Endodermal cell (in vitro differentiated cells): ENCODE measurements at regions not wholly inside any gene's neighbourhood (a gene's known extent, or its start where the extent isn't known, plus 50 kb on each side); places are given as distances from the start of the nearest gene placed in this dataset.

Experiments used
- DNase-seq: peaks from one replicate; pipeline ENCODE4 v3.0.0-alpha.2; 2017
- H3K27ac ChIP-seq: 2 replicates; pipeline ENCODE4 v1.5.1; 2013; ENCODE audit warnings: mild to moderate bottlenecking, low read depth, low read length, moderate library complexity
- H3K27me3 ChIP-seq: 2 replicates; pipeline ENCODE4 v1.6.1; 2013; ENCODE audit warnings: mild to moderate bottlenecking, low read length, moderate library complexity; ENCODE audit not compliant: insufficient read depth, control insufficient read depth, poor library complexity, severe bottlenecking
- H3K36me3 ChIP-seq: 2 replicates; pipeline ENCODE4 v1.7.0; 2013; ENCODE audit warnings: mild to moderate bottlenecking, low read length, moderate library complexity; ENCODE audit not compliant: control insufficient read depth, insufficient read depth
- H3K4me1 ChIP-seq: one replicate; pipeline ENCODE4 v1.7.0; 2013; ENCODE audit warnings: low read length; ENCODE audit not compliant: control insufficient read depth, insufficient read depth
- H3K4me3 ChIP-seq: 2 replicates; pipeline ENCODE4 v1.5.1; 2013; ENCODE audit warnings: mild to moderate bottlenecking, low read length, moderate library complexity
- H3K9ac ChIP-seq: 2 replicates; pipeline ENCODE4 v1.6.1; 2013; ENCODE audit warnings: mild to moderate bottlenecking, low read length, moderate library complexity; ENCODE audit not compliant: poor library complexity, severe bottlenecking; ENCODE audit errors: extremely low read depth
- H3K9me3 ChIP-seq: 2 replicates; pipeline ENCODE4 v1.6.1; 2013; ENCODE audit warnings: mild to moderate bottlenecking, low read length, moderate library complexity; ENCODE audit not compliant: control insufficient read depth
- H3K27ac Mint-ChIP-seq: 2 replicates; pipeline ENCODE4 v1.8.0; 2020; ENCODE audit warnings: mixed read lengths
- H3K27me3 Mint-ChIP-seq: 2 replicates; pipeline ENCODE4 v1.8.0; 2021; ENCODE audit warnings: mild to moderate bottlenecking, mixed read lengths; ENCODE audit not compliant: insufficient read depth
- H3K36me3 Mint-ChIP-seq: 2 replicates; pipeline ENCODE4 v1.8.0; 2020; ENCODE audit warnings: low read depth, mixed read lengths
- H3K4me1 Mint-ChIP-seq: 2 replicates; pipeline ENCODE4 v1.8.0; 2020; ENCODE audit warnings: mixed read lengths
- H3K4me3 Mint-ChIP-seq: 2 replicates; pipeline ENCODE4 v1.8.0; 2020; ENCODE audit warnings: mild to moderate bottlenecking, moderate library complexity, mixed read lengths
- H3K9me3 Mint-ChIP-seq: 2 replicates; pipeline ENCODE4 v1.8.0; 2020; ENCODE audit warnings: mild to moderate bottlenecking, mixed read lengths
- WGBS, 2 experiments: methylation state at CpG; one replicate each; pipeline versions ENCODE4 v1.1.5 to v1.1.7; 2013; ENCODE audit warnings: missing lambda C conversion rate in 2 of 2, mixed read lengths in 1 of 2; ENCODE audit not compliant: insufficient coverage in 1 of 2, insufficient read length in 1 of 2; 5-methylcytosine and 5-hydroxymethylcytosine counted together
- TF ChIP-seq, protein P1 (sequence below): fragments of 200-600 bp; sonication (generic); conservative IDR thresholded peaks from 2 replicates; pipeline ENCODE4 v1.5.0; 2021; ENCODE audit warnings: antibody characterized with exemption, mild to moderate bottlenecking

DNA sequence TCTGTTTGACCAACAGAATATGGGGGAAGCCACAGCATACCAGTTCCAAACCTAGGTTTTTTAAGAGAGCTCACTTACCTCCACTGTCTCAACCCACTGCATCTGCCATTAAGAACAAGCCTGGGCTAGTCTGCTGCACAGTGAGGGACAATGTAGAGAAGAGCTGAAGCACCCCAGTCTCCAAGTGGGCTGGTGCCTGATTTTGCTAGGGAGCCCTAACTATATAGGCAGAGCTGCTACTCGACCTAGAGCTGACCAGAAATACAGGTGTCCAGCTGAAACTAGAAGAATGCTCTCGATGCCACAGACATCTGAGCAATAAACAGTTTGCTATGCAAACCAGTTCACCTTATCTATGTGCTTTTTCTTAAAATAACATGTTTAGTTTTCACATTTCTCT lies 106.9 kb upstream of the BET1 start:
- Mint-ChIP-seq H3K9me3 (no peaks in the 10 kb centered on the region), H3K4me1 (no peaks in the 10 kb centered on the region), H3K27me3 (no peaks in the 10 kb centered on the region), H3K4me3 (no peak overlapping the region), H3K27ac (no peak overlapping the region), H3K36me3 (no peaks in the 10 kb centered on the region)
- H3K27ac ChIP-seq, result no peak overlapping the region
- 90% methylated on average over 1 to 2 of the region's 2 CpGs for WGBS, 2 experiments
- no peak overlapping the region for H3K4me3 ChIP-seq
- H3K9me3 ChIP-seq, result no peaks in the 10 kb centered on the region
- H3K4me1 ChIP-seq, result no peaks in the 10 kb centered on the region
- TF ChIP-seq, protein P1, sequence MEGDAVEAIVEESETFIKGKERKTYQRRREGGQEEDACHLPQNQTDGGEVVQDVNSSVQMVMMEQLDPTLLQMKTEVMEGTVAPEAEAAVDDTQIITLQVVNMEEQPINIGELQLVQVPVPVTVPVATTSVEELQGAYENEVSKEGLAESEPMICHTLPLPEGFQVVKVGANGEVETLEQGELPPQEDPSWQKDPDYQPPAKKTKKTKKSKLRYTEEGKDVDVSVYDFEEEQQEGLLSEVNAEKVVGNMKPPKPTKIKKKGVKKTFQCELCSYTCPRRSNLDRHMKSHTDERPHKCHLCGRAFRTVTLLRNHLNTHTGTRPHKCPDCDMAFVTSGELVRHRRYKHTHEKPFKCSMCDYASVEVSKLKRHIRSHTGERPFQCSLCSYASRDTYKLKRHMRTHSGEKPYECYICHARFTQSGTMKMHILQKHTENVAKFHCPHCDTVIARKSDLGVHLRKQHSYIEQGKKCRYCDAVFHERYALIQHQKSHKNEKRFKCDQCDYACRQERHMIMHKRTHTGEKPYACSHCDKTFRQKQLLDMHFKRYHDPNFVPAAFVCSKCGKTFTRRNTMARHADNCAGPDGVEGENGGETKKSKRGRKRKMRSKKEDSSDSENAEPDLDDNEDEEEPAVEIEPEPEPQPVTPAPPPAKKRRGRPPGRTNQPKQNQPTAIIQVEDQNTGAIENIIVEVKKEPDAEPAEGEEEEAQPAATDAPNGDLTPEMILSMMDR, result no peak
- no peaks in the 10 kb centered on the region for H3K36me3 ChIP-seq
- DNase-seq, result no peak
- no peaks in the 10 kb centered on the region for H3K27me3 ChIP-seq
- H3K9ac ChIP-seq, result no peak overlapping the region

DNA sequence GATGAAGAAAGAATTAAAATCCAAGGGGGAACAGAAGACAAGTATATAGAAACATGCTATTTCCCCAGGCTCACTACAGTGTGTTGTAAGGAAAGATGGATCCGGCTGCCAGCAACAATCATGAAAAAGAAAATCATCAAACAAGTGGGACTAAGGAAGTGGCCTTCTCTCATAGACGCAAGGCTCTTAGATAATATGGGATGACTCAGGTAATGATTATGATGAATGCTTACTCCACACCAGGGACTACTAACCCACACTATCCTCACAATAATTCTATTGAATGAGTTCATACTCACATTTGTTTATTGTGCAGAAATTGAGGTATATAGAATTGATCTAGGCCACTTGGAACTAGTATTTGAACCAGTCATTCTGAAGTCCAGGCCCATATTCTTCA lies 111.2 kb upstream of the BET1 start:
- H3K4me3 ChIP-seq, result no peak overlapping the region
- H3K4me1 Mint-ChIP-seq, result no peaks in the 10 kb centered on the region
- H3K4me1 ChIP-seq, result no peaks in the 10 kb centered on the region
- H3K27ac ChIP-seq, result no peak overlapping the region
- no peak for DNase-seq
- H3K27ac Mint-ChIP-seq, result no peak overlapping the region
- TF ChIP-seq, protein P1, result no peak
- 94% methylated on average over 2 of the region's 2 CpGs; no CpG with 5 or more reads in 1 of the 2 experiments for WGBS, 2 experiments
- no peak overlapping the region for H3K4me3 Mint-ChIP-seq
- H3K27me3 Mint-ChIP-seq, result no peaks in the 10 kb centered on the region
- H3K9me3 Mint-ChIP-seq, result no peaks in the 10 kb centered on the region
- H3K36me3 ChIP-seq, result no peaks in the 10 kb centered on the region
- H3K9ac ChIP-seq, result no peak overlapping the region
- H3K36me3 Mint-ChIP-seq, result no peaks in the 10 kb centered on the region
- H3K27me3 ChIP-seq, result no peaks in the 10 kb centered on the region
- H3K9me3 ChIP-seq, result no peaks in the 10 kb centered on the region

DNA sequence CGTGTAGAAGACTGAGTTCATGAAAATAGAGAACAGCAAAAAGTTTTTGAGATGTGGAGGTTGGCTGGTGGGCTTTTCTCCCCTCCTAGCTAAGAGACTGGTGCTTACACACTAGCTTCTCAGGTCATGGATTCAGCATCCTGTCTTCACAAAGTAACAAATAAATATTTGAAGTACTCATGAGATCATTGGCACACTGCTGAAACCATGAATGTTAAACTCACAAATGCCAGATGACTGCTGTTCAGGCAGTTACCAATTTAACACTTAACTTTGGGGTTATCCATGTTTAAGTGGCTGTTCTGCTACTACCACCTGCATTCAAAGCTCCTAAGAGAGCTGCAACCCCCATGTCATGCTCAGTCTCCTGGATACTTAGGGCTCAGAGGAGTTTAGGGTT lies 119.0 kb upstream of the BET1 start:
- peaks cover 3% of the 10 kb centered on the region for H3K27me3 Mint-ChIP-seq
- H3K4me3 Mint-ChIP-seq, result no peak overlapping the region
- no peaks in the 10 kb centered on the region for H3K36me3 ChIP-seq
- H3K4me1 Mint-ChIP-seq, result no peaks in the 10 kb centered on the region
- H3K27me3 ChIP-seq, result no peaks in the 10 kb centered on the region
- WGBS, 2 experiments, result 92% methylated on average over 1 of the region's 1 CpG; no CpG with 5 or more reads in 1 of the 2 experiments
- no peaks in the 10 kb centered on the region for H3K9me3 Mint-ChIP-seq
- no peaks in the 10 kb centered on the region for H3K36me3 Mint-ChIP-seq
- H3K27ac Mint-ChIP-seq, result no peak overlapping the region
- H3K9me3 ChIP-seq, result no peaks in the 10 kb centered on the region
- no peak overlapping the region for H3K4me3 ChIP-seq
- no peak overlapping the region for H3K9ac ChIP-seq
- DNase-seq, result no peak
- TF ChIP-seq, protein P1, result no peak
- no peaks in the 10 kb centered on the region for H3K4me1 ChIP-seq
- no peak overlapping the region for H3K27ac ChIP-seq
